LNCAP (cell line): ENCODE measurements at regions not wholly inside any gene's neighbourhood (a gene's known extent, or its start where the extent isn't known, plus 50 kb on each side); places are given as distances from the start of the nearest gene placed in this dataset.

Experiments
- CTCF ChIP-seq: fragments of 450-650 bp; IDR thresholded peaks from 2 replicates; pipeline ENCODE4 v1.5.1; 2017; ENCODE audit warnings: mild to moderate bottlenecking

GRCh38 chr6:140905724-140906123 is 1227.0 kb upstream of the GJE1 start:
- no peak for TF ChIP-seq CTCF

GRCh38 chr6:140905050-140905449 is 1227.7 kb upstream of the GJE1 start:
- no peak for TF ChIP-seq CTCF

DNA sequence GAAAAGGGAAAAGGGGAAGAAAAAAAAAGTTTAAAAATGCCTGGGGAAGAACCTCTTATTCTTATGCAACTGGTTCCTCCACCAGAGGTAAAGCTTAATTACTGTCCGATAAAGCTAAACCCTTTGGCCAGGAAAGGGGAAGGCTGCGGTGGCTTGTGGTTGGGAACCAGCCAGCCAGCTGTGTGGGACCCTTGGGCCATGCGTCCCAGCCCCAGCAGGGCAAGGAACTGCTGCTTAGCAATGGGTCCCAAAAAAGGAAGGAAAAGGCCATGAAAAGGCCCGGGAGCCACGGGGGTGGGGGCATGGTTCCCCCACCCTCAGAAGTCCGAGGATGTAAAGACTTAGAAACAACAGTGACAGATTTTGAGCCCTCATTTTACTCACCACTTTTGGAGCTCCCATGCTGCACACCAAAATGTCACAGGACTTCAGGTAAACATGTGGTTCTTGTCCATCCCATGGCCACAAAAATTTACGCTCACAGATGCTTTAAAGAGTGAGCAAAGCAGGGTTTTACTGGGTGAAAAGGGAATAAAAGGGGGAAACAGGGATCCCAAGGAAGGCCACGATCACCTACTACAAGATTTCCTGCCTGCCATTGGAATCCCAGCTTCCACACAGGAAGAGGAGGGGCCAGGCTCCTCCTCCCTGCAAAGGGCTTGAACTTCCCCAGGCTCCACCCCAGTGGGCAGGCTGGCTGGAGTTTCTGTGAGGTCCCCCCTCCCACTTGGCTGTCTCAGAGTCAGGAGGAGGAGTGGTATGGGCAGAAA is 1234.7 kb upstream of the GJE1 start:
- no peak for TF ChIP-seq CTCF

DNA sequence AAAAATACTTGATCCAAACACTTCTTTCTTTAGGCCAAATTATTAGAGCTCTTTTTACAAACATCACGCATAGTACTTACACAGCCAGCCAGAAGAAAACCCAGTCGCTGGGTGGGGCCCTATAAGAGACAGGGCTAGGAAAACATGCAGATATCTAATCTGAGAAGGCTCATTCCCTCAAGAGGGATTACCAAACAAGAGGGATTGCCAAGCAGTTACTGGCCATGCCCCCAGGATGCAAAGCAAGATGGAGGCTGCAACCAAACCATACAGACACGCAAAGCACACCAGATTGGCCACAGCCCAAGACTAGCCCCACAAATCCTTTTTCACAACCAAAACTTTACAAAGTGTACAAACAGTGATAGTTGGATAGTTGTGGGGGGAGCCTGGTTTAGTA is 1235.4 kb upstream of the GJE1 start:
- no peak for TF ChIP-seq CTCF

- TF ChIP-seq CTCF, result no peak; the same call in 1 of the 2 replicates
Observed at GRCh38 chr6:140893432-140893831, 1239.3 kb upstream of the GJE1 start.

DNA sequence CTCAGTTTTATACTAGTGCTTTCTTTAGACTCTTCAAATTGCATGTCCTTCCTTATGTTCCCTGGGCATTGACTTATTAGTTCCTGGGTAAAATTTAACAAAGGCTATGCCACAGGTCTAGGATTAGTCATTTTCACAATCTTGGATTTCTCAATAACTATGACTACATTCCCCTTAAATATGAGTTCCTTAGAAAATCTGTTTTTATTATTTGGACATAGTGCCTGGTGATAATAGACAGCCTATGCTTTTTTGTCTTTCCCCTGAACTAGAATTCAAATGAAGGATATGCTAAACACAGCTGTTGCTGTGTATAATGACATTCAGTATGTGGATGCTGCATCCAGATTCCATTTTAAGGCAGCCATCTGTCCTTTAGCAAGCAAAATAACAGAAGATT is 1252.8 kb upstream of the GJE1 start:
- TF ChIP-seq CTCF, result no peak

DNA sequence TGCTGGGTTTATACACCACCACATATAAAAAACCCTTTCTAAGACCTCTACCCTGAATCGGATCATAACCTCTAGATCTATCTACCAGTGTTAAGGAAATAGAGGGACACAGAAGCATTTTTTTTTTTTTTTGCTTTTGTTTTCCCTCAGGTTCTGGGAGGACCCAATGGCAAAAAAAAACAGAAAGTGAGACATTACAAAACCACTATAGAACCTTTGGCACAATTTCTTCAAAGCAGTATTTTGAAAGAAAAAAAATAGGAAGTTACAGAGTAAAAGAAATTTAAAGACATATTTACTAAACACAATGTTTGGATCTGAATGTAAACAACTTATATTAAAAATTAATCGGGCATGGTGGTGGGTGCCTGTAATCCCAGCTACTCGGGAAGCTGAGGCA is 1258.7 kb upstream of the GJE1 start:
- no peak for TF ChIP-seq CTCF

DNA sequence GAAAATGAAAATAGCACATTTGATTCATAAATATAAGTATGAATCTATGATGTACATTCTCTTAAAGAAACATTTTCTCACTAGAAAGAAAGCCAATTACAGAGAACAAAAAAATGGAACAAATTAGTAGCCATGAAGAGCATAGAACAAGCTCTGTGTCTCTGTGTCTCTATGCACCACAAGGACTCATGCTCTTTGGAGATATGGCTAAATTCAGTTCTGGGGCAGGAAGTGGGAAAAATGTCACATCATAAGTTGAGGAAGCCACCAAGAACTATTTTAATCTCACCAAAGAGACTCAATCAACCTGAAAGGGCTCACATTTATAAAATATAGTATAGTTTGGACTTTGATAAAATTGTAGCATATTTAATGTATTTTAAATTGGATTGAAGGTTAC is 1259.8 kb upstream of the GJE1 start:
- TF ChIP-seq CTCF, result no peak
